Gastroesophageal sphincter (tissue), 3 donors: ENCODE measurements at regions not wholly inside any gene's neighbourhood (a gene's known extent, or its start where the extent isn't known, plus 50 kb on each side); places are given as distances from the start of the nearest gene placed in this dataset.

ENCODE experiments used
- CTCF ChIP-seq, 4 experiments: fragments of 200-600 bp in 2 of 4; fragments of 450-650 bp in 2 of 4; sonication (generic) in 1 of 4; IDR thresholded peaks; one replicate each; pipeline ENCODE4 v1.5.1; 2017 to 2019; ENCODE audit warnings: antibody characterized with exemption in 4 of 4, mild to moderate bottlenecking in 2 of 4, moderate library complexity in 2 of 4
- EP300 ChIP-seq: sonication (generic); formaldehyde crosslinking; IDR thresholded peaks from one replicate; pipeline ENCODE4 v1.6.1; 2017; ENCODE audit warnings: antibody characterized with exemption, mild to moderate bottlenecking
- POLR2A ChIP-seq, 2 donors: fragments of 450-650 bp; IDR thresholded peaks; one replicate each; pipeline ENCODE4 v1.6.1; 2017; ENCODE audit warnings: antibody characterized with exemption in 2 of 2, mild to moderate bottlenecking in 2 of 2, moderate library complexity in 1 of 2

DNA sequence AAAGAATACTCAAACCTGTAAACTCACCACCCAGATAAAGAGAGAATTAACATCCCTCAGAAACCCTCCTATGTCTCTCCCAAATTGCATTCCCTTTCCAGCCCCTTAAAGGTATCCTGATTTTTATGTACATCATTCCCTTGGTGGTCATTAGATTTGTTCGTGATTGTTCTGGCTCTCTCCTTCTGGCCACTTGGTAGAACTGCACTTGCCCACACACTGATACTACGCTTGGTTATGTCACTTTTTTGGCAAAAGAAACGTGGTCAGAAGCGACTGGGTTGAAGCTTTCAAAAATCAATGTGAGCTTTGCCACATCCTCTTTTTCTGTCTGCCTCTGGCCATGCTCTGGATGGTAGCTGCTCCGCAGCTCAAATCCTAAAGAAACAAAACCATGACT, 76.3 kb downstream of the KRTAP19-8 start:
- TF ChIP-seq CTCF (IDR thresholded peaks at IDR 0.05), result no peak
- TF ChIP-seq POLR2A (IDR thresholded peaks at IDR 0.05), result no peak
- no peak for TF ChIP-seq EP300
